MG63 (cell line): ENCODE measurements at regions not wholly inside any gene's neighbourhood (a gene's known extent, or its start where the extent isn't known, plus 50 kb on each side); places are given as distances from the start of the nearest gene placed in this dataset.

Experiments used
- DNase-seq: peaks from one replicate; pipeline ENCODE4 v3.0.0-alpha.2; 2020
- H3K27me3 ChIP-seq: fragments of 250-450 bp; sonication (Bioruptor Pico); 2 replicates; pipeline ENCODE4 v1.5.1; 2020; ENCODE audit warnings: mild to moderate bottlenecking, moderate library complexity
- H3K36me3 ChIP-seq: fragments of 250-450 bp; sonication (Bioruptor Pico); 2 replicates; pipeline ENCODE4 v1.5.1; 2020; ENCODE audit warnings: mild to moderate bottlenecking, moderate library complexity
- H3K4me3 ChIP-seq: fragments of 250-450 bp; sonication (Bioruptor Pico); 2 replicates; pipeline ENCODE4 v1.5.1; 2020; ENCODE audit warnings: mild to moderate bottlenecking, moderate library complexity
- H3K9me3 ChIP-seq: fragments of 250-450 bp; sonication (Bioruptor Pico); 2 replicates; pipeline ENCODE4 v1.5.1; 2020; ENCODE audit warnings: mild to moderate bottlenecking, moderate library complexity

- Histone ChIP-seq H3K9me3 (0 out of 2 replicates have a peak, but pooled peaks cover 3% of the 10 kb centered on the region), H3K4me3 (no peak overlapping the region), H3K36me3 (no peaks in the 10 kb centered on the region), H3K27me3 (no peaks in the 10 kb centered on the region)
- no peak for DNase-seq
Observed at GRCh38 chr13:76732367-76732766, 153.8 kb downstream of the KCTD12 start.

GRCh38 chr13:76730220-76730619 is 156.0 kb downstream of the KCTD12 start:
- no peaks in the 10 kb centered on the region for H3K36me3 ChIP-seq
- no peak overlapping the region for H3K4me3 ChIP-seq
- H3K9me3 ChIP-seq, result 0 out of 2 replicates have a peak, but pooled peaks cover 3% of the 10 kb centered on the region
- DNase-seq, result no peak
- H3K27me3 ChIP-seq, result no peaks in the 10 kb centered on the region

GRCh38 chr13:76729691-76730090 is 156.5 kb downstream of the KCTD12 start:
- no peaks in the 10 kb centered on the region for H3K27me3 ChIP-seq
- H3K36me3 ChIP-seq, result no peaks in the 10 kb centered on the region
- no peak for DNase-seq
- 0 out of 2 replicates have a peak, but pooled peaks cover 3% of the 10 kb centered on the region for H3K9me3 ChIP-seq
- no peak overlapping the region for H3K4me3 ChIP-seq

- Histone ChIP-seq H3K27me3 (no peaks in the 10 kb centered on the region), H3K36me3 (no peaks in the 10 kb centered on the region), H3K4me3 (no peak overlapping the region), H3K9me3 (0 out of 2 replicates have a peak, but pooled peaks cover 3% of the 10 kb centered on the region)
- DNase-seq, result no peak
Observed at GRCh38 chr13:76725896-76726295, 160.3 kb downstream of the KCTD12 start.

GRCh38 chr13:76725211-76725610 is 161.0 kb downstream of the KCTD12 start:
- DNase-seq, result no peak

GRCh38 chr13:76724421-76724820 is 161.8 kb downstream of the KCTD12 start:
- Histone ChIP-seq H3K4me3 (no peak overlapping the region), H3K9me3 (0 out of 2 replicates have a peak, but pooled peaks cover 3% of the 10 kb centered on the region), H3K27me3 (no peaks in the 10 kb centered on the region), H3K36me3 (no peaks in the 10 kb centered on the region)
- no peak for DNase-seq

More at GRCh38 chr13:76725211-76725610, 161.0 kb downstream of the KCTD12 start:
- Histone ChIP-seq H3K4me3 (no peak overlapping the region), H3K36me3 (no peaks in the 10 kb centered on the region), H3K27me3 (no peaks in the 10 kb centered on the region), H3K9me3 (0 out of 2 replicates have a peak, but pooled peaks cover 3% of the 10 kb centered on the region)

GRCh38 chr13:76723551-76724232 is 162.5 kb downstream of the KCTD12 start:
- H3K4me3 ChIP-seq, result no peak overlapping the region

GRCh38 chr13:76722782-76723181 is 163.4 kb downstream of the KCTD12 start:
- Histone ChIP-seq H3K36me3 (no peaks in the 10 kb centered on the region), H3K4me3 (no peak overlapping the region), H3K27me3 (no peaks in the 10 kb centered on the region), H3K9me3 (no peaks in the 10 kb centered on the region)
- no peak for DNase-seq

More at GRCh38 chr13:76723551-76724232, 162.5 kb downstream of the KCTD12 start:
- DNase-seq, result peak; percentile 71
- 0 out of 2 replicates have a peak, but pooled peaks cover 3% of the 10 kb centered on the region for H3K9me3 ChIP-seq
- H3K36me3 ChIP-seq, result no peaks in the 10 kb centered on the region
- H3K27me3 ChIP-seq, result no peaks in the 10 kb centered on the region

- Histone ChIP-seq H3K36me3 (no peaks in the 10 kb centered on the region), H3K4me3 (no peak overlapping the region), H3K9me3 (no peaks in the 10 kb centered on the region), H3K27me3 (no peaks in the 10 kb centered on the region)
- DNase-seq, result no peak
Observed at GRCh38 chr13:76720821-76721220, 165.4 kb downstream of the KCTD12 start.

- no peak overlapping the region for H3K4me3 ChIP-seq
- H3K27me3 ChIP-seq, result no peaks in the 10 kb centered on the region
- no peaks in the 10 kb centered on the region for H3K9me3 ChIP-seq
- no peaks in the 10 kb centered on the region for H3K36me3 ChIP-seq
- no peak for DNase-seq
Observed at GRCh38 chr13:76720416-76720815, 165.8 kb downstream of the KCTD12 start.

- no peaks in the 10 kb centered on the region for H3K9me3 ChIP-seq
- H3K27me3 ChIP-seq, result no peaks in the 10 kb centered on the region
- H3K36me3 ChIP-seq, result no peaks in the 10 kb centered on the region
- no peak for DNase-seq
- no peak overlapping the region for H3K4me3 ChIP-seq
Observed at GRCh38 chr13:76719955-76720354, 166.2 kb downstream of the KCTD12 start.

GRCh38 chr13:76717092-76717491 is 169.1 kb downstream of the KCTD12 start:
- Histone ChIP-seq H3K36me3 (no peaks in the 10 kb centered on the region), H3K4me3 (no peak overlapping the region), H3K27me3 (no peaks in the 10 kb centered on the region), H3K9me3 (no peaks in the 10 kb centered on the region)
- DNase-seq, result peak; percentile 19

GRCh38 chr13:76715621-76716020 is 170.6 kb downstream of the KCTD12 start:
- no peaks in the 10 kb centered on the region for H3K36me3 ChIP-seq
- no peaks in the 10 kb centered on the region for H3K9me3 ChIP-seq
- H3K27me3 ChIP-seq, result no peaks in the 10 kb centered on the region
- H3K4me3 ChIP-seq, result no peak overlapping the region
- no peak for DNase-seq

GRCh38 chr13:76715075-76715474 is 171.1 kb downstream of the KCTD12 start:
- Histone ChIP-seq H3K36me3 (no peaks in the 10 kb centered on the region), H3K4me3 (no peak overlapping the region), H3K27me3 (no peaks in the 10 kb centered on the region), H3K9me3 (no peaks in the 10 kb centered on the region)
- DNase-seq, result no peak

GRCh38 chr13:76713280-76713679 is 172.9 kb downstream of the KCTD12 start:
- no peak for DNase-seq
- H3K4me3 ChIP-seq, result no peak overlapping the region
- no peaks in the 10 kb centered on the region for H3K27me3 ChIP-seq
- no peaks in the 10 kb centered on the region for H3K9me3 ChIP-seq
- no peaks in the 10 kb centered on the region for H3K36me3 ChIP-seq

- Histone ChIP-seq H3K36me3 (no peaks in the 10 kb centered on the region), H3K9me3 (no peaks in the 10 kb centered on the region), H3K4me3 (no peak overlapping the region), H3K27me3 (no peaks in the 10 kb centered on the region)
- peak; percentile 76 for DNase-seq
Observed at GRCh38 chr13:76711550-76712182, 174.5 kb downstream of the KCTD12 start.

- DNase-seq, result peak; percentile 56
- Histone ChIP-seq H3K36me3 (no peaks in the 10 kb centered on the region), H3K4me3 (no peak overlapping the region), H3K9me3 (no peaks in the 10 kb centered on the region), H3K27me3 (no peaks in the 10 kb centered on the region)
Observed at GRCh38 chr13:76709851-76710250, 176.4 kb downstream of the KCTD12 start.
